H9 (cell line): ENCODE measurements at regions not wholly inside any gene's neighbourhood (a gene's known extent, or its start where the extent isn't known, plus 50 kb on each side); places are given as distances from the start of the nearest gene placed in this dataset.

Source experiments
- DNase-seq: peaks from one replicate; pipeline ENCODE4 v3.0.0-alpha.2; 2017
- H2AFZ ChIP-seq: one replicate; pipeline ENCODE4 v1.6.1; 2013; ENCODE audit warnings: mild to moderate bottlenecking, low read length, control low read depth, moderate library complexity
- H2AK5ac ChIP-seq: 2 replicates; pipeline ENCODE4 v1.6.1; 2013; ENCODE audit warnings: low read length, control low read depth, mixed read lengths; ENCODE audit not compliant: insufficient read length
- H2BK120ac ChIP-seq: one replicate; pipeline ENCODE4 v1.6.1; 2013; ENCODE audit warnings: low read depth, mild to moderate bottlenecking, low read length, control low read depth, inconsistent platforms; ENCODE audit not compliant: poor library complexity, severe bottlenecking
- H2BK12ac ChIP-seq: 2 replicates; pipeline ENCODE4 v1.6.1; 2013; ENCODE audit warnings: low read length, control low read depth, mixed read lengths, low read depth; ENCODE audit not compliant: insufficient read length
- H2BK15ac ChIP-seq: 2 replicates; pipeline ENCODE4 v1.6.1; 2013; ENCODE audit warnings: low read depth, low read length, control low read depth
- H2BK20ac ChIP-seq: one replicate; pipeline ENCODE4 v1.6.1; 2013; ENCODE audit warnings: low read depth, mild to moderate bottlenecking, low read length, control low read depth, inconsistent platforms; ENCODE audit not compliant: poor library complexity, severe bottlenecking
- H2BK5ac ChIP-seq: 2 replicates; pipeline ENCODE4 v1.6.1; 2013; ENCODE audit warnings: low read length, control low read depth, mixed read lengths; ENCODE audit not compliant: insufficient read length
- H3K14ac ChIP-seq: 2 replicates; pipeline ENCODE4 v1.6.1; 2013; ENCODE audit warnings: low read length, control low read depth; ENCODE audit not compliant: insufficient read depth
- H3K18ac ChIP-seq: 2 replicates; pipeline ENCODE4 v1.6.1; 2013; ENCODE audit warnings: low read depth, mild to moderate bottlenecking, mixed read lengths, low read length, control low read depth; ENCODE audit not compliant: insufficient read length
- H3K23ac ChIP-seq: 2 replicates; pipeline ENCODE4 v1.6.1; 2013; ENCODE audit warnings: low read length, control low read depth, mixed read lengths, low read depth; ENCODE audit not compliant: insufficient read length
- H3K23me2 ChIP-seq: 2 replicates; pipeline ENCODE4 v1.6.1; 2013; ENCODE audit warnings: low read depth, mild to moderate bottlenecking, mixed read lengths, low read length, control low read depth; ENCODE audit not compliant: insufficient read length, poor library complexity, severe bottlenecking
- H3K27ac ChIP-seq: 2 replicates; pipeline ENCODE4 v1.5.1; 2013; ENCODE audit warnings: low read length, control low read depth, mixed read lengths, low read depth; ENCODE audit not compliant: insufficient read length
- H3K27me3 ChIP-seq: 2 replicates; pipeline ENCODE4 v1.6.1; 2013; ENCODE audit warnings: low read length, control low read depth, inconsistent platforms; ENCODE audit not compliant: insufficient read depth
- H3K4ac ChIP-seq: 2 replicates; pipeline ENCODE4 v1.6.1; 2013; ENCODE audit warnings: low read depth, mild to moderate bottlenecking, control low read depth, inconsistent platforms, low read length, moderate library complexity
- H3K4me1 ChIP-seq: 2 replicates; pipeline ENCODE4 v1.6.1; 2013; ENCODE audit warnings: low read length, control low read depth, inconsistent platforms; ENCODE audit not compliant: insufficient read depth
- H3K4me2 ChIP-seq: 2 replicates; pipeline ENCODE4 v1.6.1; 2013; ENCODE audit warnings: low read length, control low read depth, mixed read lengths; ENCODE audit not compliant: insufficient read length, insufficient read depth
- H3K56ac ChIP-seq: 2 replicates; pipeline ENCODE4 v1.6.1; 2013; ENCODE audit warnings: low read depth, mild to moderate bottlenecking, mixed read lengths, low read length, control low read depth; ENCODE audit not compliant: insufficient read length
- H3K79me1 ChIP-seq: 2 replicates; pipeline ENCODE4 v1.6.1; 2013; ENCODE audit warnings: low read depth, mild to moderate bottlenecking, moderate library complexity, low read length, control low read depth, inconsistent platforms; ENCODE audit not compliant: insufficient read depth, poor library complexity, severe bottlenecking
- H3K79me2 ChIP-seq: 2 replicates; pipeline ENCODE4 v1.6.1; 2013; ENCODE audit warnings: low read length, control low read depth, inconsistent platforms; ENCODE audit not compliant: insufficient read depth
- H3K9ac ChIP-seq: 2 replicates; pipeline ENCODE4 v1.6.1; 2013; ENCODE audit warnings: low read length, control low read depth, mixed read lengths; ENCODE audit not compliant: insufficient read length; ENCODE audit errors: extremely low read depth
- H3K9me3 ChIP-seq: one replicate; pipeline ENCODE4 v1.6.1; 2013; ENCODE audit warnings: low read depth, low read length, inconsistent platforms; ENCODE audit not compliant: control insufficient read depth
- H3T11ph ChIP-seq: one replicate; pipeline ENCODE4 v1.6.1; 2013; ENCODE audit warnings: mild to moderate bottlenecking, low read length, control low read depth, inconsistent platforms
- H4K20me1 ChIP-seq: one replicate; pipeline ENCODE4 v1.6.1; 2013; ENCODE audit not compliant: control insufficient read depth, insufficient read length, insufficient read depth
- H4K5ac ChIP-seq: 2 replicates; pipeline ENCODE4 v1.6.1; 2013; ENCODE audit warnings: low read depth, mild to moderate bottlenecking, mixed read lengths, low read length, control low read depth; ENCODE audit not compliant: insufficient read length
- H4K8ac ChIP-seq: replicated peaks from 2 replicates; pipeline ENCODE4 v1.6.1; 2013; ENCODE audit warnings: low read length, control low read depth, mixed read lengths, low read depth; ENCODE audit not compliant: insufficient read length
- H4K91ac ChIP-seq: 2 replicates; pipeline ENCODE4 v1.6.1; 2013; ENCODE audit warnings: low read depth, mild to moderate bottlenecking, moderate library complexity, mixed read lengths, low read length, control low read depth; ENCODE audit not compliant: insufficient read length
- H3K27ac Mint-ChIP-seq, 3 experiments: 2 replicates in 2 of 3; 3 replicates in 1 of 3; pipeline ENCODE4 v1.8.0; 2020 to 2021; ENCODE audit warnings: mixed read lengths in 3 of 3, mild to moderate bottlenecking in 1 of 3, moderate library complexity in 1 of 3
- H3K27me3 Mint-ChIP-seq: 2 replicates; pipeline ENCODE4 v1.8.0; 2021; ENCODE audit warnings: low read depth, mild to moderate bottlenecking, moderate library complexity, mixed read lengths
- H3K36me3 Mint-ChIP-seq, 3 experiments: 2 replicates in 2 of 3; 3 replicates in 1 of 3; pipeline ENCODE4 v1.8.0; 2020 to 2021; ENCODE audit warnings: low read depth in 3 of 3, mixed read lengths in 3 of 3; ENCODE audit not compliant: insufficient read depth in 1 of 3
- H3K4me1 Mint-ChIP-seq, 2 experiments: 2 replicates each; pipeline ENCODE4 v1.8.0; 2020; ENCODE audit warnings: mixed read lengths in 2 of 2
- H3K4me3 Mint-ChIP-seq, 2 experiments: 2 replicates in 1 of 2; 3 replicates in 1 of 2; pipeline ENCODE4 v1.8.0; 2020 to 2021; ENCODE audit warnings: mild to moderate bottlenecking in 2 of 2, mixed read lengths in 2 of 2, moderate library complexity in 1 of 2
- H3K9me3 Mint-ChIP-seq, 2 experiments: 2 replicates in 1 of 2; 3 replicates in 1 of 2; pipeline ENCODE4 v1.8.0; 2020; ENCODE audit warnings: mild to moderate bottlenecking in 2 of 2, mixed read lengths in 2 of 2, moderate library complexity in 1 of 2
- CTCF ChIP-seq: fragments of 200-600 bp; sonication (generic); conservative IDR thresholded peaks from 3 replicates; pipeline ENCODE4 v1.8.0; 2021; ENCODE audit warnings: antibody characterized with exemption, mild to moderate bottlenecking
- WGBS: extraction: QIAGEN DNeasy Blood & Tissue Kit; methylation state at CpG from one replicate; pipeline ENCODE4 v1.1.7; 2013; ENCODE audit warnings: missing lambda C conversion rate, low lambda C conversion rate, mixed read lengths; ENCODE audit not compliant: insufficient read length; ENCODE audit errors: extremely low coverage; 5-methylcytosine and 5-hydroxymethylcytosine counted together

DNA sequence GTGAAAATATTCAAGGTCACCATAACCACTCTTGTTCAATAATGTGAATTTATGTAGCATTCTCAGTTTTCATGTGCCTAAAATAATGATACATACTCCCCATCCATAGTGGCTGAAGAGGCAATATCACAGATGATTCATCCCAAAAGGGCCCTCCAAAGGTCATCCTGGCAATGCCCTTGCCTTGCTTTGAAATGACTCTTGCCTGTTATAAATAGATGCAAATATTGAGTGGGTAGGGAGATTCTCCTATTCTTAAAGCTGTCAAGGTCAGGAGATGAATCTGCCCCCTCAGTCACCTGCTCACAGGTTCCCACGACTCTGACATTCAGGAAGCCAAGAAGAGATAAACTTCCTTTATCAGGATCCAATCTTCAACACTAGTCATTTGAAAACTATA, 490.5 kb downstream of the TNS1 start:
- H2AFZ ChIP-seq: no peak overlapping the region
- H4K91ac ChIP-seq: no peak overlapping the region
- H2BK120ac ChIP-seq: no peak overlapping the region
- TF ChIP-seq CTCF: no peak
- H3K56ac ChIP-seq: no peak overlapping the region
- H4K5ac ChIP-seq: no peak overlapping the region
- H2AK5ac ChIP-seq: no peak overlapping the region
- H2BK15ac ChIP-seq: no peak overlapping the region
- no peak overlapping the region for H3K14ac ChIP-seq
- no peak overlapping the region for H3K9ac ChIP-seq
- no peaks in the 10 kb centered on the region for H3K79me1 ChIP-seq
- H3K36me3 Mint-ChIP-seq: no peaks in the 10 kb centered on the region
- no peaks in the 10 kb centered on the region for H3K4me1 ChIP-seq
- H3K4me2 ChIP-seq: no peak overlapping the region
- H3K18ac ChIP-seq: no peak overlapping the region
- no peaks in the 10 kb centered on the region for H3K79me2 ChIP-seq
- DNase-seq: no peak
- H3K27me3 ChIP-seq: no peaks in the 10 kb centered on the region; the same call in 1 of the 2 replicates
- H3K27ac ChIP-seq: no peak overlapping the region
- no peak overlapping the region for H2BK5ac ChIP-seq
- H3K9me3 Mint-ChIP-seq: no peaks in the 10 kb centered on the region; a peak in 1 of 5 replicates
- H3K27ac Mint-ChIP-seq: no peak overlapping the region
- no peak overlapping the region for H3K4ac ChIP-seq
- H3K27me3 Mint-ChIP-seq: 0 out of 2 replicates have a peak, but pooled peaks cover 2% of the 10 kb centered on the region
- H3K4me3 Mint-ChIP-seq: no peak overlapping the region
- no CpG with 5 or more reads among the region's 1 CpG for WGBS
- H3K23ac ChIP-seq: no peak overlapping the region
- no peak overlapping the region for H3T11ph ChIP-seq
- no peaks in the 10 kb centered on the region for H4K20me1 ChIP-seq
- no peak overlapping the region for H2BK12ac ChIP-seq
- H3K9me3 ChIP-seq: no peaks in the 10 kb centered on the region
- H3K23me2 ChIP-seq: no peaks in the 10 kb centered on the region
- H3K4me1 Mint-ChIP-seq: peaks cover 5 to 11% of the 10 kb centered on the region in 2 experiments
- H2BK20ac ChIP-seq: no peak overlapping the region
- H4K8ac ChIP-seq: no peak overlapping the region
